BLaER1 (cell line): ENCODE measurements at regions not wholly inside any gene's neighbourhood (a gene's known extent, or its start where the extent isn't known, plus 50 kb on each side); places are given as distances from the start of the nearest gene placed in this dataset.

ENCODE experiments used
- H3K27ac ChIP-seq: shearing (Covaris generic); formaldehyde crosslinking; 2 replicates; pipeline ENCODE4 v1.8.1; 2022
- H3K27me3 ChIP-seq: shearing (Covaris generic); formaldehyde crosslinking; 2 replicates; pipeline ENCODE4 v1.8.1; 2022
- H3K36me3 ChIP-seq: shearing (Covaris generic); formaldehyde crosslinking; 2 replicates; pipeline ENCODE4 v1.8.1; 2022
- H3K4me1 ChIP-seq: shearing (Covaris generic); formaldehyde crosslinking; 2 replicates; pipeline ENCODE4 v1.8.1; 2022
- H3K4me2 ChIP-seq: shearing (Covaris generic); formaldehyde crosslinking; 2 replicates; pipeline ENCODE4 v1.8.1; 2022
- H3K4me3 ChIP-seq: shearing (Covaris generic); formaldehyde crosslinking; 2 replicates; pipeline ENCODE4 v1.8.1; 2022
- H3K9ac ChIP-seq: shearing (Covaris generic); formaldehyde crosslinking; 2 replicates; pipeline ENCODE4 v1.8.1; 2022
- H3K9me3 ChIP-seq: shearing (Covaris generic); formaldehyde crosslinking; 2 replicates; pipeline ENCODE4 v1.8.1; 2022
- H4K20me1 ChIP-seq: shearing (Covaris generic); formaldehyde crosslinking; 2 replicates; pipeline ENCODE4 v1.8.1; 2022
- Cebpa-rat ChIP-seq: shearing (Covaris generic); IDR thresholded peaks from 2 replicates; pipeline ENCODE4 v1.8.1; 2022

GRCh38 chr16:13554643-13555042 lies 365.3 kb upstream of the ERCC4 start:
- Histone ChIP-seq H3K9me3 (no peaks in the 10 kb centered on the region), H3K4me1 (peaks cover 22% of the 10 kb centered on the region), H3K4me2 (no peak overlapping the region), H3K27me3 (no peaks in the 10 kb centered on the region), H4K20me1 (no peaks in the 10 kb centered on the region), H3K36me3 (no peaks in the 10 kb centered on the region), H3K4me3 (no peak overlapping the region), H3K27ac (no peak overlapping the region), H3K9ac (no peak overlapping the region)
- no peak for TF ChIP-seq Cebpa-rat

DNA sequence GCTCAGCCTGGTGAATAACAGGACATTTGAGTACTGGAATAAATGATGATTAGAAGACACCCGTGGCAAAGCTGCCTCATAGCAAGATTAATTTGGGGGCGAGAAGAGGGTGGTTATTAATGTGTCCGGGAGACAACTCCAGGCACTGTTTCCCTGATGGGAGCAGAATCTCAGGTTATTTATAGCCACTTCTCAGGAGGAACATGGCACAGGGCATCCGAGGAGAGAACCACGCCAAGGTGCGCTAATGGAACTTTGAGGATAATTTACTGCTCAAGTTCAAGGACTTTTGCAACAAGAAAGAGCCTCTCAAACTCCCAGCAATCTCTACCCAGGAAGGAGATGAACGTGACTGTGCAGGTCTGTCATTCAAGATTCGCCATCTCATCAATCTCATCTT lies 362.5 kb upstream of the ERCC4 start:
- H3K27ac ChIP-seq, result no peak overlapping the region
- no peak overlapping the region for H3K4me3 ChIP-seq
- peaks cover 14% of the 10 kb centered on the region for H3K4me1 ChIP-seq
- TF ChIP-seq Cebpa-rat, result no peak
- no peak overlapping the region for H3K9ac ChIP-seq
- no peaks in the 10 kb centered on the region for H3K36me3 ChIP-seq
- H3K4me2 ChIP-seq, result no peak overlapping the region
- no peaks in the 10 kb centered on the region for H3K9me3 ChIP-seq
- no peaks in the 10 kb centered on the region for H3K27me3 ChIP-seq
- no peaks in the 10 kb centered on the region for H4K20me1 ChIP-seq

DNA sequence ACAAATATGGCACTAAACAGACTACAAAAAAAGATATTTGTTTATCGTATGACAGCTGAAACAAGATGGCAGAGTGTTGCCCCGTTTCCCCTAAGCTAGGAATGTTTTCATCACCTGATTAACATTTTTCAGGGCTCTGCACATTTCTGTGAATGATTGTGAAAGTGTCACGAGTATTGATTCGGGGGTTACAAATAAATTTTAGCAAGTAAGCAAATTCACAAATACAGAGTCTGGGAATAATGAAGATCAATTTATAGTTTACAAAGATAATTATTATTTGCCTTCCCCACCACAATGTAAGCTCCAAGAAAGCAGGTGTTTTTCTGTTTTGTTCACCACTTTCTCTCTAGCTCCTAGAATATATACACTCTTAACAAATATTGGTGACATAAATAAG lies 361.2 kb upstream of the ERCC4 start:
- TF ChIP-seq Cebpa-rat, result no peak
- Histone ChIP-seq H3K9ac (no peak overlapping the region), H3K27ac (no peak overlapping the region)

DNA sequence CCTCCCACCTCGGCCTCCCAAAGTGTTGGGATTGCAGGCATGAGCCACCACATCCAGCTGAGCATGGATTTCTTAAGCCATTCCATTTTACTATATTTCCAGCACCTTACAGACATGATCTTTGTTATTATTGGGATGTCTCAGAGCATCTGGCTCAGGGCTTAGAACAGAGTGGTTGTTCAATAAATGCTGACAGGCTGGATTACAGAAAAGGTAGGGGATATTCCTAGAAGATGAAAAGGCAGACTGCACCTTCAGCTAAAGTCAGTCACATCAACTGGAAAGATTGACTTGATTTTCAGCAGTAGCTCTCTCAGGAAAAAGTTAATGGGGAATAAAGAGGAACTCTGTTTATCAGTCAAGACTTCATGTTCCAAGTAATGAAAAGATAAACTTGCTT lies 360.3 kb upstream of the ERCC4 start:
- Histone ChIP-seq H3K4me3 (no peak overlapping the region), H3K9me3 (no peaks in the 10 kb centered on the region), H3K4me1 (no peaks in the 10 kb centered on the region), H4K20me1 (no peaks in the 10 kb centered on the region), H3K9ac (no peak overlapping the region), H3K4me2 (no peak overlapping the region), H3K27me3 (no peaks in the 10 kb centered on the region), H3K27ac (no peak overlapping the region), H3K36me3 (no peaks in the 10 kb centered on the region)
- TF ChIP-seq Cebpa-rat, result no peak

More for the DNA sequence above, 361.2 kb upstream of the ERCC4 start:
- no peak overlapping the region for H3K4me2 ChIP-seq
- H3K4me3 ChIP-seq, result no peak overlapping the region
- no peaks in the 10 kb centered on the region for H3K27me3 ChIP-seq
- H3K36me3 ChIP-seq, result no peaks in the 10 kb centered on the region
- H3K4me1 ChIP-seq, result peaks cover 1% of the 10 kb centered on the region; the same call in 1 of the 2 replicates
- H4K20me1 ChIP-seq, result no peaks in the 10 kb centered on the region
- no peaks in the 10 kb centered on the region for H3K9me3 ChIP-seq

GRCh38 chr16:13560151-13560550 lies 359.8 kb upstream of the ERCC4 start:
- H3K4me2 ChIP-seq, result no peak overlapping the region

GRCh38 chr16:13561291-13562070 lies 358.5 kb upstream of the ERCC4 start:
- Histone ChIP-seq H3K4me3 (no peak overlapping the region), H4K20me1 (no peaks in the 10 kb centered on the region), H3K27me3 (no peaks in the 10 kb centered on the region), H3K27ac (no peak overlapping the region), H3K9me3 (no peaks in the 10 kb centered on the region), H3K36me3 (no peaks in the 10 kb centered on the region), H3K4me2 (no peak overlapping the region), H3K4me1 (no peaks in the 10 kb centered on the region), H3K9ac (no peak overlapping the region)
- TF ChIP-seq Cebpa-rat, result no peak

More at GRCh38 chr16:13560151-13560550, 359.8 kb upstream of the ERCC4 start:
- no peaks in the 10 kb centered on the region for H3K9me3 ChIP-seq
- H3K4me1 ChIP-seq, result no peaks in the 10 kb centered on the region
- no peak overlapping the region for H3K4me3 ChIP-seq
- no peak overlapping the region for H3K27ac ChIP-seq
- no peaks in the 10 kb centered on the region for H4K20me1 ChIP-seq
- no peaks in the 10 kb centered on the region for H3K36me3 ChIP-seq
- no peaks in the 10 kb centered on the region for H3K27me3 ChIP-seq
- TF ChIP-seq Cebpa-rat, result no peak
- no peak overlapping the region for H3K9ac ChIP-seq

DNA sequence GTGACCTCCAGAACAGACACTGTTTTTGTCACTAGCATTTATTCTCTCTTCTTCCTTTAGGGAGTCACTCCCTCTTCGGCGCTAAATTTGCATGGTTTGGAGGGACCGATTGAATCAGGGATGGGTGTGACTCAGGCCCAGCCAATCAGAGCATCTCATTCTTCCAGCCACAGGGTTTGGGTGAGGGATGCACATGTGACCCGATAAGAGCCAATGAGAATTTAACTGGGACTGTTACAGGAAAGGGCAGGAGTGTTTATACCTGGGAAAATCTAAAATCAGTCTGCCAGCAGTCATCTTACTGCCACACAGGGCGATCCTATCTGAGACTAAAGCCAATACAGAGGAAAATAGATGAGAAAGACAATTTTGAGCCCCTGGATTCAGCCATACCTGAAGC lies 351.2 kb upstream of the ERCC4 start:
- Histone ChIP-seq H4K20me1 (no peaks in the 10 kb centered on the region), H3K4me1 (no peaks in the 10 kb centered on the region), H3K9ac (no peak overlapping the region), H3K36me3 (no peaks in the 10 kb centered on the region), H3K4me3 (no peak overlapping the region), H3K27ac (no peak overlapping the region), H3K4me2 (no peak overlapping the region), H3K27me3 (no peaks in the 10 kb centered on the region), H3K9me3 (no peaks in the 10 kb centered on the region)
- TF ChIP-seq Cebpa-rat, result no peak

DNA sequence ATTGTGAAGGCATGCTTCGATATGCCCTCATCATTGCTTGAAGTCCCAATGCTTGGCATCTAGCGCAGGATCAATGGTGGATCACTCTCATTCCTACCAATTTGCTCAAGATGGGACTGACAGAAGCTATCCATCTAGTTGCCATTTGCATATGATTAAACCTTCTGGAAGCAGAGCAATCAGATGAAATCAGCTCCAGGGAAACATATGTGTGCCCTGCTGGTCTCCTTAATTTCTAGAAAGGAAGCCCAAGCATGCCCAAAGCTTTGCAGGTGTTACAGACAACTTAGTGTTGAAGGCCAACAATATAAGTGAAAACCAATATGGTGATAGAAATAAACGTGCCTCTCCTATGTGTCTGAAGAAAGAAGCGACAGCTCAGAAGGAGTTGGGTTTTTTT lies 350.0 kb upstream of the ERCC4 start:
- H3K9me3 ChIP-seq, result no peaks in the 10 kb centered on the region
- no peak overlapping the region for H3K27ac ChIP-seq
- no peaks in the 10 kb centered on the region for H3K27me3 ChIP-seq
- TF ChIP-seq Cebpa-rat, result no peak
- H3K4me1 ChIP-seq, result no peaks in the 10 kb centered on the region
- no peak overlapping the region for H3K4me2 ChIP-seq
- no peaks in the 10 kb centered on the region for H4K20me1 ChIP-seq
- H3K9ac ChIP-seq, result no peak overlapping the region
- no peak overlapping the region for H3K4me3 ChIP-seq
- no peaks in the 10 kb centered on the region for H3K36me3 ChIP-seq

DNA sequence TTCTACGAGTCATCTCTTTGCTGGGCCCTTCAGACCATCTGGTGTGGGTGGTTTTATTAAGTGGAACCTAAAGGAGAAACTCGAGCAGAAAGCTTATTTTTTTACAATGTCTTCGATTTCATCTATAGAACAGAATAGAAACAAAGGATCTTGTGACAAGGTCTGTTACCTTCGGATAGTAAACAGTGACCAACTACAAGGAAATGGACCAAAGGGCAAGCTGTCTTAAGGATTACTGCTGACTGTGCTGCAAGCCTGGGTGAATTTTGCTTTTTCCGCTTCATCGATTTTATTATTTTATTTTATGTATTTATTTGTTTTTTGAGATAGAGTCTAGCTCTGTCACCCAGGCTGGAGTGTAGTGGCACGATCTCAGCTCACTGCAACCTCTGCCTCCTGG lies 348.9 kb upstream of the ERCC4 start:
- Histone ChIP-seq H3K27me3 (no peaks in the 10 kb centered on the region), H3K27ac (no peak overlapping the region), H3K36me3 (no peaks in the 10 kb centered on the region), H3K4me3 (no peak overlapping the region), H3K9ac (no peak overlapping the region), H4K20me1 (no peaks in the 10 kb centered on the region), H3K4me1 (no peaks in the 10 kb centered on the region), H3K4me2 (no peak overlapping the region), H3K9me3 (0 out of 2 replicates have a peak, but pooled peaks cover under 1% of the 10 kb centered on the region)
- TF ChIP-seq Cebpa-rat, result no peak

DNA sequence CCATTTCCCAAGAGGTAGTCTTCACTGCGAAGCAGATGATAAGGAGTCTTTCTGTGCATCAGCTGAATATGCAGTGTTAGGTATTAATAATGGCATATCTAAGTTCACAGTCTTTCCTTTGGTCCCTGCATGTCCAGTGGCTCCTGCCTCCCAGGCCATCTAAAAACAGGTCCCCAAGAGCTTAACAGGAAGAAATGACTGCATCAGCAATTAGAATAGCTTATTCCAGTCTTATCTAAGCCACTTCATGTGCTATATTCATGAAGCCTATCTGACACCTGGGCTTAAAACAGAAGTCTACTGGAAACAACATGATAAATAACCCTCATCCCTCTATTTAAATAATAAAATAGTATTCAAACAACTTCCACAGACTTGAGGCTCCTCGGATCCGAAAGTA lies 346.1 kb upstream of the ERCC4 start:
- H3K9me3 ChIP-seq, result peaks cover 7% of the 10 kb centered on the region; the same call in 1 of the 2 replicates
- no peak overlapping the region for H3K27ac ChIP-seq
- no peak overlapping the region for H3K4me2 ChIP-seq
- no peak overlapping the region for H3K4me3 ChIP-seq
- TF ChIP-seq Cebpa-rat, result no peak
- no peaks in the 10 kb centered on the region for H3K27me3 ChIP-seq
- no peak overlapping the region for H3K9ac ChIP-seq
- H3K4me1 ChIP-seq, result no peaks in the 10 kb centered on the region
- no peaks in the 10 kb centered on the region for H4K20me1 ChIP-seq
- H3K36me3 ChIP-seq, result no peaks in the 10 kb centered on the region

GRCh38 chr16:13586051-13586450 lies 333.9 kb upstream of the ERCC4 start:
- Histone ChIP-seq H3K9ac (no peak overlapping the region), H3K9me3 (no peaks in the 10 kb centered on the region), H3K4me3 (no peak overlapping the region)

More at GRCh38 chr16:13586051-13586450, 333.9 kb upstream of the ERCC4 start:
- Histone ChIP-seq H3K27me3 (no peaks in the 10 kb centered on the region), H3K27ac (no peak overlapping the region), H3K36me3 (no peaks in the 10 kb centered on the region), H4K20me1 (no peaks in the 10 kb centered on the region), H3K4me2 (no peak overlapping the region), H3K4me1 (no peaks in the 10 kb centered on the region)
- no peak for TF ChIP-seq Cebpa-rat
